ENCODE measurements at regions not wholly inside any gene's neighbourhood (a gene's known extent, or its start where the extent isn't known, plus 50 kb on each side); places are given as distances from the start of the nearest gene placed in this dataset.

DNA sequence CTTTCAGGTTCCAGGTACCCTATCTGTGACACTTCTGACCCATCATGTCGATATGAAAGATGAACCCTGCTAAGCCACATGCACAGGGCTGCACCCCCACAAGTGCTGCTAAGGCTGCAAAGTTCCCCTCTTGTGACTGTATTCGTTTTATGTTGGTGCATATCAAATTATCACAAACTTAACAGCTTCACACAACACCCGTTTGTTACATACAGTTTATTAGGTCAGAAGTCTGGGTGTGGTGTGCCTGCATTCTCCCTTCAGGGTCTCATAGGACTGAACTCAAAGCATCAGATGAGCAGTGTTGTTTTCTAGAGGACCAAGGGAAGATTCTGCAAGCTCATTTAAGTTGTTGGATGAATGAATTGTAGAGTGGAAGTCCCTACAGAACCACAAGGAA lies 199.4 kb downstream of the ANAPC1 start:
- Histone ChIP-seq H3K4me3 (no peak overlapping the region), H4K20me1 (ENCODE audit: insufficient read depth) (no peaks in the 10 kb centered on the region), H3K9me2 (ENCODE audit: insufficient read depth) (no peaks in the 10 kb centered on the region), H3K4me1 (ENCODE audit: insufficient read depth) (no peaks in the 10 kb centered on the region), H3K79me2 (ENCODE audit: insufficient read depth) (no peaks in the 10 kb centered on the region), H2AFZ (no peak overlapping the region), H3F3A (ENCODE audit: insufficient read depth) (no peaks in the 10 kb centered on the region), H3K4me2 (ENCODE audit: unreplicated experiment) (no peak overlapping the region), H3K9me3 (ENCODE audit: low read depth) (no peaks in the 10 kb centered on the region), H3K27ac (no peak overlapping the region), H3K36me3 (ENCODE audit: low read depth) (no peaks in the 10 kb centered on the region), H3K27me3 (replicated peaks; ENCODE audit: insufficient read depth) (no peaks in the 10 kb centered on the region), H3K9ac (no peak overlapping the region)
- DNase-seq: no peak
- in situ Hi-C loops (cut with MboI): loop anchor here (25.0 kb wide), 1 partner anchor 572 kb away; the partner anchor contains the start of gene BCL2L11
- 69 to 74% methylated on average over 3 of the region's 3 CpGs for WGBS, 2 experiments (ENCODE audit: low coverage in 1 of 2, low lambda C conversion rate in 2 of 2, missing lambda C conversion rate in 2 of 2)
- no peak for TF ChIP-seq EZH2phosphoT487 (IDR thresholded peaks at IDR 0.05; ENCODE audit: insufficient read depth, low read depth)
- no peak for TF ChIP-seq EZH2 (IDR thresholded peaks at IDR 0.05; ENCODE audit: insufficient read depth, poor library complexity, severe bottlenecking)

DNA sequence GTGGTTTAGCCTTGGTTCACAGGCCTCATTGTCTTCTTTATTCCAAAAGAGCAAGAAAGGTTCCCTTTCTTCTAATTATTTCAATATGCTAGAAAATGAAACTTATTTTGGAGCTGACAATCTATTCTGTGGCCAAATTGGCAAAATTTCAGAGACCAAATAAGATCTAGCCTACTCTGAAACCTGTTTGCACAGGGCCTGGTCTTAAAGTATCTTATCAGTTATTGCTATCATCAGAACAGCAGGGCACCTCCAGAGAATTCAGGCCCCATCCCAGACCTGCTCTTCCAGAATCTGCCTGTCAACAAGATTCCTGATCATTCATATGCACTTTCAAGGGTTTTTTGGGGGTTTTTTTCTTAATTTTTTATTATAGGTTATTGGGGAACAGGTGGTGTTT lies 198.7 kb downstream of the ANAPC1 start:
- H3K9me2 ChIP-seq (ENCODE audit: insufficient read depth): no peaks in the 10 kb centered on the region
- no peak overlapping the region for H3K4me2 ChIP-seq (ENCODE audit: unreplicated experiment)
- no peaks in the 10 kb centered on the region for H3K36me3 ChIP-seq (ENCODE audit: low read depth)
- H3K27ac ChIP-seq: no peak overlapping the region
- H3F3A ChIP-seq (ENCODE audit: insufficient read depth): no peaks in the 10 kb centered on the region
- no peak overlapping the region for H3K9ac ChIP-seq
- no peaks in the 10 kb centered on the region for H4K20me1 ChIP-seq (ENCODE audit: insufficient read depth)
- no peaks in the 10 kb centered on the region for H3K9me3 ChIP-seq (ENCODE audit: low read depth)
- H2AFZ ChIP-seq: no peak overlapping the region
- no peaks in the 10 kb centered on the region for H3K27me3 ChIP-seq (replicated peaks; ENCODE audit: insufficient read depth)
- TF ChIP-seq EZH2phosphoT487 (IDR thresholded peaks at IDR 0.05; ENCODE audit: insufficient read depth, low read depth) (no peak), EZH2 (IDR thresholded peaks at IDR 0.05; ENCODE audit: insufficient read depth, poor library complexity, severe bottlenecking) (no peak)
- no peak for DNase-seq
- H3K79me2 ChIP-seq (ENCODE audit: insufficient read depth): no peaks in the 10 kb centered on the region
- in situ Hi-C loops (cut with MboI): loop anchor here (25.0 kb wide), 1 partner anchor 573 kb away; the partner anchor contains the start of gene BCL2L11
- H3K4me1 ChIP-seq (ENCODE audit: insufficient read depth): no peaks in the 10 kb centered on the region
- no peak overlapping the region for H3K4me3 ChIP-seq

DNA sequence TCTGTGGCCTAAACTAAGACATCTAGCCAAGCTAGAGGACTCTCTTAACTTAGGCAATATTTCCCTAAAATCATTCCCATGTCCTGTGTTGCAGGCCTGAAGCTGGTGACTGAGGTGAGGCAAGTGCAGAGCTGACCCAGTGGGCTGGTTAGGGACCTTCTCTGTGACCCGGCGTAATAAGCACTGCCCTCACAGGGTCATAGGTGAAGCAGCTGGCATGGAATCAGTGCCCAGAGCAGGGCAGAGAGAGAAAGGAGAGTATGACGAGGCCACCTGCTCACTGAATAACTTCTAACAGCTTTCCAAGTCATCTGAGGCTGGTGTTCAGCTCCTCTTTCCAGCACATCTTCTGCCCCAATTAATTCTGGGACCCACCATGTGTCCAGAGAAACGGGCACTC lies 197.0 kb downstream of the ANAPC1 start:
- no peak overlapping the region for H3K27ac ChIP-seq
- no peaks in the 10 kb centered on the region for H3K9me2 ChIP-seq (ENCODE audit: insufficient read depth)
- no peak for TF ChIP-seq EZH2phosphoT487 (IDR thresholded peaks at IDR 0.05; ENCODE audit: insufficient read depth, low read depth)
- TF ChIP-seq EZH2 (IDR thresholded peaks at IDR 0.05; ENCODE audit: insufficient read depth, poor library complexity, severe bottlenecking): no peak
- H3K4me2 ChIP-seq (ENCODE audit: unreplicated experiment): no peak overlapping the region
- in situ Hi-C loops (cut with MboI): loop anchor here (25.0 kb wide), 1 partner anchor 575 kb away; the partner anchor contains the start of gene BCL2L11
- no peaks in the 10 kb centered on the region for H4K20me1 ChIP-seq (ENCODE audit: insufficient read depth)
- no peaks in the 10 kb centered on the region for H3K4me1 ChIP-seq (ENCODE audit: insufficient read depth)
- no peaks in the 10 kb centered on the region for H3F3A ChIP-seq (ENCODE audit: insufficient read depth)
- H3K9me3 ChIP-seq (ENCODE audit: low read depth): no peaks in the 10 kb centered on the region
- H2AFZ ChIP-seq: no peak overlapping the region
- DNase-seq: no peak
- no peaks in the 10 kb centered on the region for H3K36me3 ChIP-seq (ENCODE audit: low read depth)
- WGBS, 2 experiments (ENCODE audit: low coverage in 1 of 2, low lambda C conversion rate in 2 of 2, missing lambda C conversion rate in 2 of 2): 73 to 79% methylated on average over 4 of the region's 4 CpGs
- no peak overlapping the region for H3K4me3 ChIP-seq
- H3K79me2 ChIP-seq (ENCODE audit: insufficient read depth): no peaks in the 10 kb centered on the region
- H3K9ac ChIP-seq: no peak overlapping the region
- H3K27me3 ChIP-seq (replicated peaks; ENCODE audit: insufficient read depth): no peaks in the 10 kb centered on the region

GRCh38 chr2:111687911-111688310 lies 196.1 kb downstream of the ANAPC1 start:
- no peaks in the 10 kb centered on the region for H3K36me3 ChIP-seq (ENCODE audit: low read depth)
- H3K79me2 ChIP-seq (ENCODE audit: insufficient read depth): no peaks in the 10 kb centered on the region
- in situ Hi-C loops (cut with MboI): loop anchor here (25.0 kb wide), 1 partner anchor 576 kb away; the partner anchor contains the start of gene BCL2L11
- H3K4me1 ChIP-seq (ENCODE audit: insufficient read depth): no peaks in the 10 kb centered on the region
- H4K20me1 ChIP-seq (ENCODE audit: insufficient read depth): no peaks in the 10 kb centered on the region
- no peaks in the 10 kb centered on the region for H3K9me2 ChIP-seq (ENCODE audit: insufficient read depth)
- no peaks in the 10 kb centered on the region for H3K27me3 ChIP-seq (replicated peaks; ENCODE audit: insufficient read depth)
- H3K4me3 ChIP-seq: no peak overlapping the region
- no peaks in the 10 kb centered on the region for H3F3A ChIP-seq (ENCODE audit: insufficient read depth)
- TF ChIP-seq EZH2phosphoT487 (IDR thresholded peaks at IDR 0.05; ENCODE audit: insufficient read depth, low read depth): no peak
- TF ChIP-seq EZH2 (IDR thresholded peaks at IDR 0.05; ENCODE audit: insufficient read depth, poor library complexity, severe bottlenecking): no peak
- no peak overlapping the region for H3K27ac ChIP-seq
- no peak overlapping the region for H3K4me2 ChIP-seq (ENCODE audit: unreplicated experiment)
- H3K9ac ChIP-seq: no peak overlapping the region
- no peak for DNase-seq
- WGBS, 2 experiments (ENCODE audit: low coverage in 1 of 2, low lambda C conversion rate in 2 of 2, missing lambda C conversion rate in 2 of 2): 70 to 82% methylated on average over 10 to 11 of the region's 11 CpGs
- no peaks in the 10 kb centered on the region for H3K9me3 ChIP-seq (ENCODE audit: low read depth)
- H2AFZ ChIP-seq: no peak overlapping the region

DNA sequence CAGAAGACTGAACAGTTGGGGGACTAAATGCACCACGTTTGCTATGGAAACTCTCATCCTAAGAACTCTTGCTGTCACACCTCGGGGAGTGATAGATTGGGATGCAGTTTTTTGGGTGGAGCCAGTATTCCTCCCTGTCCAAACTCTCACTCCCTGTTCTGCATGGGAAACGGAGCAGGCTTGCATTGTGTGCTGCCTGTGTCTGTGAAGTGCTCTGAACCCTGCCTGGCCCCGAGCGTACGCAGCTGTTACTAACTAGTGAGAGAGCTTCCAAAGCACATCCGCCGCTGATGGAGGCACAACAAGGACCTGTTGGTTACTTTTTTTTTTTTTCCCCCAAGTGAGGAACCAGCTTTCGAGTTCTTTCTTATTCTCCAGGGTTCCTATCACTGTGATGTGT lies 195.5 kb downstream of the ANAPC1 start:
- H3K79me2 ChIP-seq (ENCODE audit: insufficient read depth): no peaks in the 10 kb centered on the region
- no peak overlapping the region for H3K4me2 ChIP-seq (ENCODE audit: unreplicated experiment)
- TF ChIP-seq EZH2 (IDR thresholded peaks at IDR 0.05; ENCODE audit: insufficient read depth, poor library complexity, severe bottlenecking): no peak
- TF ChIP-seq EZH2phosphoT487 (IDR thresholded peaks at IDR 0.05; ENCODE audit: insufficient read depth, low read depth): no peak
- no peaks in the 10 kb centered on the region for H3F3A ChIP-seq (ENCODE audit: insufficient read depth)
- H4K20me1 ChIP-seq (ENCODE audit: insufficient read depth): no peaks in the 10 kb centered on the region
- H3K9me3 ChIP-seq (ENCODE audit: low read depth): no peaks in the 10 kb centered on the region
- 39 to 45% methylated on average over 9 of the region's 9 CpGs for WGBS, 2 experiments (ENCODE audit: low coverage in 1 of 2, low lambda C conversion rate in 2 of 2, missing lambda C conversion rate in 2 of 2)
- H3K9me2 ChIP-seq (ENCODE audit: insufficient read depth): no peaks in the 10 kb centered on the region; the same call in 1 of the 2 replicates
- no peak overlapping the region for H3K27ac ChIP-seq
- no peak overlapping the region for H3K9ac ChIP-seq
- DNase-seq: no peak
- no peaks in the 10 kb centered on the region for H3K4me1 ChIP-seq (ENCODE audit: insufficient read depth)
- no peaks in the 10 kb centered on the region for H3K27me3 ChIP-seq (replicated peaks; ENCODE audit: insufficient read depth)
- in situ Hi-C loops (cut with MboI): loop anchor here (25.0 kb wide), 1 partner anchor 576 kb away; the partner anchor contains the start of gene BCL2L11
- no peaks in the 10 kb centered on the region for H3K36me3 ChIP-seq (ENCODE audit: low read depth)
- H3K4me3 ChIP-seq: no peak overlapping the region
- H2AFZ ChIP-seq: no peak overlapping the region

All from GM23248 (cell line).